SKM-1 (cell line): ENCODE measurements at regions not wholly inside any gene's neighbourhood (a gene's known extent, or its start where the extent isn't known, plus 50 kb on each side); places are given as distances from the start of the nearest gene placed in this dataset.
"Not testable (repeated sequence)": the region's sequence is repeated elsewhere in the genome, so short reads cannot be mapped to it uniquely, and the experiment has no call there.

Experiments
- DNase-seq: peaks from one replicate; lab custom pipeline; 2025; ENCODE audit not compliant: unreplicated experiment; lab: John Stamatoyannopoulos, UW

DNA sequence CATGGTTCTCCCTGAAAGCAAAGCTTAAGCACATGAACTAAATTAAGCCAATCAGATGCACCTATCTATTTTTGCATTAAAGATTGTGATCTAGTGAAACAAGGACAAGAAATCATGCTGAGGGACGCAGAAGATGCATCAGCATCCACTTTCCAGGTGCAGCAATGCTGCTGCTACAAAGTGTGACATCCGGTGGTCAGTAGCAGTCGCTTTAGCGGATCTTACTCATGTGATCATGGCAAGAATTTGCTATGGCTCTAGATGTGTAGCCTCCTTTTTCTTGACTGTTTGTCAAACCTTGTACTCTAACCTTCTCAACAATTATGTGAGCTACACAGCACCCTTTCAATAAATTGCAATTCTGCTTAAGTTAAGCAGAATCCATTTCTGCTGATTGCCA, 126.8 kb upstream of the SMLR1 start:
- DNase-seq: no peak

DNA sequence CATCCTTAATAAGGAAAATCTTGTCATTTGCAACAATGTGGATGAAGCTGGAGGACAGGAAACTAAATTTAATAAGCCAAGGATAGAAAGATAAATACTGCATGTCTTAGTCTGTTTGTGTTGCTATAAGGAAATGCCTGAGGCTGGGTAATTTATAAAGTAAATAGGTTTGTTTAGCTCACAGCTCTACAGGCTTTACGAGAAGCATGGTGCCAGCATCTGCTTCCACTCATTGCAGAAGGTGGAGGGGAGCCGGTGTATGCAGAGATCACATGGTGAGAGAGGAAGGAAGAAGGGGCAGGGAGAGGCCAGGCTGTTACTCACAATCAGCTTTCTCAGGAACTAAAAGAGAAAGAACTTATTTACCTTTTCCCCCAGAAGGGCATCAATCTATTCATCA, 118.9 kb upstream of the SMLR1 start:
- no peak for DNase-seq

DNA sequence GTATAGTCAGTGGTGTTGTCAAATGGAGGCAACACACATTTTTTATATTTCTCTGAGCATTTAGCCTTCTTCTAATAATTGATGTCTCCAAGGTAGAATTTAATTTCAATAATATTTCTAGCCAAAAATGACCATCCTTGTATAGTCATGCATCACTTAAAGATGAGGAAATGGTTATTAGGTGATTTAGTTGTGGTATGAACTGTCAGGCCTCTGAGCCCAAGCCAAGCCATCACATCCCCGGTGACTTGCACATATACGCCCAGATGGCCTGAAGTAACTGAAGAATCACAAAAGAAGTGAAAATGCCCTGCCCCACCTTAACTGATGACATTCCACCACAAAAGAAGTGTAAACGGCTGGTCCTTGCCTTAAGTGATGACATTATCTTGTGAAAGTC, 115.6 kb upstream of the SMLR1 start:
- not testable (repeated sequence) for DNase-seq

DNA sequence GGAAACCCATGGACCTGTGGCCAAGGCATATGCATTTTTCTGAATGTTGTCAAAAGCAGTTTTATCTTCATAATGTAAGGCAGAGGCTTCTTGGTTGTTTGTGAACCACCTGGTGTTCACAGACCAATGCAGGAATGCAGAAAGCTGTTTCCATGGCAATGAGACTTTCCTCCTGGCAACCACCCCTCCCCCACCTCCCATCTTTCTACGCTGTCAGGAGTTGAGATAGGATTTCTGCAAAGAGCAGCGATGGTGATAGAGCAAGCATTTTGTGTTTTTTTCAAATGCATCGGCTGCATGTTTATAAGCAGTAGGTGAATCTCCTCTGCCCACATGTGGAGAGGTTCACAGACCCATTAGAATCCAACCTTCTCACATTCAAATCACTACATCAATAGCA, 114.1 kb upstream of the SMLR1 start:
- DNase-seq: no peak

DNA sequence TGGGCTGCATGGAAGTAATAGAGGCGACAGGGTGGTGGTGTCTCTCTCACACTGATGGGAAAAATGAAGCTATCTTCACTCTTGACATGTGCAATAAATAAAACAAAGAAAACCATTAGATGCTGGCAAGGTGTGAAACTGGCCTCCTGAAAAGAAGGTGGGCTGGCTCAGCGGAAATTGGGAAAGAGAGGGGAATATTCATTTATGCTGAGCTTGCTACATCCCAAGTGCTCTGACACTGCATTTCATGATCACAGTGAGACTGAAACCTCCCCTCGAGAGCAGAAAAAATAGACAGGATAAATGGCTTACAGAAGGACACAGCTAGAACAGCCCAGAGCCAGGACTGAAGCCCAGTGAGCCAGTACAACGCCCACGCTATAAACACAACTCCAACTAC, 112.1 kb upstream of the SMLR1 start:
- no peak for DNase-seq

DNA sequence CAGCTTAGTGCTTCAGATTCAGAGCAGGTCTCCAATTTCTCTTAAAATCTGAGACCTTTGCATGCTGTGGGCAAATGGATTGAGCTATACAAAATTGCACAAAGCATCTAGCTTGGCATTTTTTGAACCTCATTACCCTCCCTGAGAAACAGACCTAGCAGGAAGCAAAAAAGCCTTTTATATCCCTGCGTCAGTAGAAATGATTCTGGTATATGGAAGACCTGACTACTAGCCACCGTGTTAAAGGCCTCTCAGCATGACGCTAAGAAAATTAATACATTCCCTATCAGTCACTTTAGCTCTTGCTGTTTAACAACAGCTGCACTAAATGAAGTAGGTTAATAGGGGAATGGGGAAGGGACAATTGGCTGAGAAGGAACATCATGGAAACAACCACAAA, 110.7 kb upstream of the SMLR1 start:
- no peak for DNase-seq

DNA sequence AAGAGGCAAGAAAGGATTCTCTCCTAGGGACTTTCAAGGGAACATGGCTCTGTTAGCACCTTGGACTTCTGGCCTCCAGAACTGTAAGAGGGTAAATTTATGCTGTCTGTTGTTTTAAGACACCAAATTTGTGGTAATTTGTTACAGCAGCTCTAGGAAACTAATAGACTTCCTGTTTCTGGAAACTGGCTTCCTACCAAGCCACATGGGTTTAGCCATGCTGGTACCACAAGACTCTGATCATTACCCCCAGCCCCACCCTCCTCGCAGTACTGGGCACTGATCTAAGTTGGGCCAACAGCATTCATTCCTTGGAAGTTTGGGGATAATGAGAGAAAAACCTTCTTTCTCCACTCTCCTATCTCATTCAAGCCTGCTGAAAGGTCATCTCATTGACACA, 109.5 kb upstream of the SMLR1 start:
- no peak for DNase-seq

DNA sequence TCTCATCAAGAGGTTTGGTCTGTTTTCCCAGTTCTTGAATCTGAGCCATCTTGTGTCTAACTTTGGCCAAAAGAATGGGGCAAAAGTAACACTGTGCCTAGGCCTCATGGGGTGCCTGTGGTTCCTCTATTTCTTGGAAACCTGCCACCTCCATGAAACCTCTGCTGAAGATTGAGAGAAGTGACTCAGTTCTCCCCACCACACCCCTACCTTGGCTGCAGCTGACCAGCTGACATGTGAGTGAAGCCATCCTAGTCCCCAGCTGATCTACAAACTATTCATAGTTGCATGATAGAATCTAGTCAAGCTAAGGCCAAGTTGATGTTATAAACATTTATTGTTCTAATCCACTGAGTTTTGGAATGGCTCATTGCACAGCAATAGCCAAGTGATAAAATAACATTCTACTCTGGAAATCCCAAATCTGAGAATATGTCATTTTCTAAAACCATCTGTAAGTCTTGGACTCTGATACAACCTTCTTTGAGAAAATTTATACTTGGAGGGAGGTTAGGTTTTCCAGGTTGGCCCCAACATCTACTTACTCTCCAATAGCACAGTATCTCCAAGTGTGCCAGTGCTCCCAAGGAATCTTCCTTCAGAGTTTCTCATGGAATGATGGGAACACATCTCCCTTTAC, 107.0 kb upstream of the SMLR1 start:
- no peak for DNase-seq

DNA sequence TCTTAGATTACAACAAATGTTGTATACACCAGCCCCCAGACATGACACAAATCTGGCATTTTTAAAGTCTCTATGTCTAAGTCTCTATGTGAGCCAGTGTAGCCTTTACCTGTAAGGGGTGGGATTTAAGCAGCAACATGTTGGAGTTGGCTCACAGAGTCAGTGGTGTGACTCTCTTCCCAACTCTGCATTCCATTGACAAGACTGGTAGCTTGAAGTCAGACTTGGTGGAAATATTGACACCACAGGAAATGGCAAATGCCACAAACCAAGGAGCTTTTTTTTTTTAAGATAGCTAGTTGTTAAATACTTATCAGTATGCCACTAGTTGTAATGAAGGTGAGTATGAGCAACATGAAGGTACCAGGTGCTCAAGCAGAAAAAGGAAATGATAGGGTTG, 103.1 kb upstream of the SMLR1 start:
- no peak for DNase-seq

DNA sequence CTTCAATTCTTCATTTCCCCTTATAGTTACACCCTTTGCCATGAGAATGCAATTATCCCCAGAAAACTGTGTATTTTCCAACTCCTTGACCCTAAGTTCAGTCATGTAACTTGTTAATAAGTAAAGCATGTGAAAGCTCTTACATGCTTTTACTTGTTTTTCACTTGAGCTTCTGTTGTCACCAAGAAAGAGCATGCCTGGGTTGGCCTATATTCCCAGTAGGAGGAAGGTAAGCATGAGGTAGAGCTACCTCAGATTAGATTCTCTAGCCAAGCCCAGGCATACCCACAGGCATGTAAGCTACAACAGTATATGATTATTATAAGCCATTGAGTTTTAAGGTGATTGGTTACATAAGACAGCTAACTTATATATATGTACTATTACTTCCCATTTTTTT, 101.7 kb upstream of the SMLR1 start:
- DNase-seq: no peak

DNA sequence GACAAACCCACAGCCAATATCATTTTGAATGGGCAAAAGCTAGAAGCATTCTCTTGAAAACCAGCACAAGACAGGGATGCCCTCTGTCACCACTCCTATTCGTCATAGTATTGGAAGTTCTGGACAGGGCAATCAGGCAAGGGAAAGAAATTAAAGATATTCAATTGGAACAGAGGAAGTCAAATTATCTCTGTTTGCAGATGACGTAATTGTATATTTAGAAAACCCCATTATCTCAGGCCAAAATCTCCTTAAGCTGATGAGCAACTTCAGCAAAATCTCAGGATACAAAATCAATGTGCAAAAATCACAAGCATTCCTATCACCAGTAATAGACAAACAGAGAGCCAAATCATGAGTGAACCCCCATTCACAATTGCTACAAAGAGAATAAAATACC, 99.1 kb upstream of the SMLR1 start:
- DNase-seq: not testable (repeated sequence)

DNA sequence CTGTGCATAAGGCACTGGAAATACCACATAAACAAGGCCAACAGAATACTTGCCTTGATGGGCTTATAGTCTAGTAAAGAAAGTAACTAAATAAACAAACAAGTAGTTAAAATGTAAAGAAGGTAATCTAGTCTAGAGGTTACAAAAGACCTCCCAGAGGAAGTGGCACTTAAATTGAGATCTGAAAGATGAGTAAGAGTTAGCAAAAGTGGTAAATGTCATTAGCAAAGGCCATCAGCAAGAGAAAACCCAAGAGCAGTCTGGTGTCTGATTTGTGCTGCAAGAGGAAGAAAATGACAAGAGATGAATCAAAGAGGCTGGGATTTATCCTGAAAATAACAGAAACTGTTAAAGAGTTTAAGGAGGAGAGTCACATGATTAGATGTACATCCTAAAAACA, 96.6 kb upstream of the SMLR1 start:
- no peak for DNase-seq

DNA sequence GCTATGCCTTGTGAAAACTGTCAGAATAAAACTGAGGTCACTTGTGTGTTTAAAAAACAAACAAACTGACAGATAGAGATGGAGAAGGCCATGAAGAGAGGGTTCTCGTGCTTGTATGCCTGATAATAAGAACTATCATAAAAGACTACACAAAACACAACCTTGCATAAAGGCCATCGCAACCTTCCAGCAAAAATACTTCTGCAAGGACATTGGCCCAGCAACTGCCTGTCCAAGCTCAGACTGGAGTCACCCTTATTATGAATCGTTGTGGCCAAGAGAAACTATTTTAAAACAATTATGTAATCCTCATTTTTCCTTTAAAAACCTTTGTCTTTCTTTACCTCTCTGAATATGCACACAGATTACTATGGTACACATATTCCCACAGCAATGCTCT, 93.0 kb upstream of the SMLR1 start:
- no peak for DNase-seq

DNA sequence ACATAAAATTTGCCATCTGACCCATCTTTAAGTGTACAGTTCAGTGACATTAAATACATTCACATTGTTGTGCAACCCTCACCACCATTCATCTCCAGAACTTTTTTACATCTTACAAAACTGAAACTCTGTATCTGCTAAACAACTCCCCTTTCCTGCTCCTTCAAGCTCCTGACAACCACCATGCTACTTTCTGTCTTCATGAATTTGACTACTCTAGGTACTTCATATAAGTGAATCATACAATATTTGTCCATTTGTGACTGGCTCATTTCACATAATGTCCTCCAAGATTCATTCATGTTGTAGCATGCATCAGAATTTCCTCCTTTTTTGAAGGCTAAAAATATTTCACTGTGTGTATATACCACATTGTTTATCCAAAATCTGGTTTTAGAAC, 86.9 kb upstream of the SMLR1 start:
- DNase-seq: no peak

DNA sequence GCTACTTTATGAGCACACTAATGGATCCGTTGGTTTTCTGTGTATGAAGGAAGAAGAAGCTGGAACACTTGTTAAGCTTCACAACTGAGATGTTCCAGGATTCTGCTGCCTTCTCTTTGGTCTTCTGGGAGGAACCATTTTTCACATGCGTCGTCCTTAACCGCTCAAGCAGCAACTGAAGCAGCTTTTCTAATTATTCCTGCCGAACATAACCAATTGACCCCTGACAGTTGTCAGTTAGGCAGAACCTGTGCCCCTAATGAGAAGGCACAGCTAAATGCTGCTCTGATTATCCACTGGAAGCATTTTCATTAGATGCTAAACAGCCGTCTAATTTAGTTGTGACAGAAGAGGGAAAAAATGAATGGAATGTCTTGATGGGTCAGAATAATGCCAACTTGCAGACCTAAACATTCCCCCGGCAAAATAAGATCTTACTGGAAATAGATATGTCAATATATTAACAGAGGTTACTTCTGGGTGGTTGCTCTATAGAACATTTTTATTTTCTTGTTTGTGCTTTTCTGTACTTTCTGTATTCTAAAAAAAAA, 85.0 kb upstream of the SMLR1 start:
- no peak for DNase-seq

DNA sequence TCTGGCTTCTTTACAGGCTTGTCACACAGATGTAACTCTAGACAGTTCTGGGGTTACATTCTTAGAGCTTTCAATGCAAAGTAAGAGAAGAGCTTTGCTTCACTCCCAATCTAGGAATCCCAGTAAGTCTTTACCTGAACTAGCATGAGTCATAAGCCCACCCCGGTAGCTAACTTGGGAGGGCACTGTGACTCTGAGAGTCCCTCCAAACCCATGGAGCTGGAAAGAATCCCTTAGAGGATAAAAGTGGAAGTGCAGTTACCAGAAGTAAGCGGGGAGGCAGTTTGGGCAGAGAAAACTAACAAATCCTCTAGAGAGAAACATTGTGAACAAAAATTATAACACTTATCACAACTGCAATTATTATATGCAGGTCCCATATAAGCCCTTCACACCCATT, 84.0 kb upstream of the SMLR1 start:
- no peak for DNase-seq

DNA sequence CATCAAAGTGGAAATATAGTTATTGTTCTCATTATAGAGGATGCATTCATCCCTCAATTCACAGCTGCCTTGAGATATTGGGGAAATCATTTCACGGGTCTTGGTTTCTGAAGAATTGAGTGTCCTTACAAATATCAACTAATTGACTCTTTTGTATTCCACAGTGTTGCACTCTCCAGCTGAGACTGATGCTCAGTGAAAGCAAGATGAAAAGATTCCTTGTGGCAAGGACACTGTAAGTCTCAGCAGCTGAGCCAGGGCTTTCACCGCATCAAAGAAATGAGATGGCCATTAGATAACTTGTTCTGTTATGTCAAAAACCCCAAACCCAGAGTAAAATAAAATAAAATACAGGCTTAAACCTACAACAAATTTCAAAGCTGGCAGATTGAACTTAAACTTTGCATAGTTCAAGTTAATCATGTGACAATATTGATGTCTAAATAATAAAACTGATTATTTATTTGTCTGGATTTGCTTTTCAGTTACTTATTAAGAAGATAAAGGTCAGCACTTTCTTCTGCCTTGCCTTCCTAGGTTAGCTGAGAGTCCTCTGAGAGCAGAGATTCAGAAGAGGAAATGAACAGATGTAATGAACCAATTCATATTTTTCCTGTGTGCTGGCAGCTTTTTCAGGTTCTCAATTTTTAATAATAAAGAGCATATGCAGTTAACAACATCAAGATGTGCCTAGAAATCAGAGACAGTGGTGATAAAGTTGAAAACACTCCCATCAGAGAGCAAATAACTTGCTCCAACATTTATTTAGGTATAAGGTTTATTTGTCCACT, 82.4 kb upstream of the SMLR1 start:
- no peak for DNase-seq

DNA sequence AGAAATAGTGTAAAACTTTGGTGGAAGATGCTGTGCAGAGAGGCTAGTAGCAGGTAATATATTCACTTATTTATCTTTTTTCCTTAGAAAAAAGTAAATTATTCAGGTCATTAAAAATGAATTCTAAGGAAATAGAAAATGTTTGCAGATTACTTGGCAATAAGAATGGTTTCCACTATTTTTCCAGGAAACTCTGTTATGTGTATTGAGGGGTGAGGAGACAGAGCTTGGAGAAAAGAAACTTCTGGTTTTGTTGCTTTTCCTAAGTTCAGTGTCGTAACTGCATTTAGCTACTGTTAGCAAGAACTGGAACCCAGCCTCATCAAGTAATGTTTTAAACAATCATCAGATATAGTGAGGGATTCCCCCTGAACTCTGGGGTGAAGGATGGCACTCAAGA, 79.2 kb upstream of the SMLR1 start:
- no peak for DNase-seq

DNA sequence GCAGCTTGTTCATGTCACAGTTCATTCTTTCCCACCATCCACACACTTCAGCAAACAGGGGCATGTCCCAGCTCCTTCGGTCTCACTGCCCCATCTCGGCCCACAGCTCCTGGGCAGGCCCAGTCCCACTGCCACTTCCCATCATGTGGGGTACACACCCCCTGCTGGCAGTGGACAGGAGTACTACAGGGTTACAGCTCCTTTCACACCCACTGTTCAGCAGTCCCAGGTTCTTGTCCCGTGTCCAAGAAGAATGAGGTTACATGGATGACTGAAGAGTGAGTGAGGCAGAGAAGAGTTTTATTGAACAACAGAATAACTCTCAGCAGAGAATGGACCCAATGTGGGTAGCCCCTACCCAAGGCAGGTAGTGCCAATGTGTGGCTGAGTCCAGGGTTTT, 77.8 kb upstream of the SMLR1 start:
- no peak for DNase-seq

DNA sequence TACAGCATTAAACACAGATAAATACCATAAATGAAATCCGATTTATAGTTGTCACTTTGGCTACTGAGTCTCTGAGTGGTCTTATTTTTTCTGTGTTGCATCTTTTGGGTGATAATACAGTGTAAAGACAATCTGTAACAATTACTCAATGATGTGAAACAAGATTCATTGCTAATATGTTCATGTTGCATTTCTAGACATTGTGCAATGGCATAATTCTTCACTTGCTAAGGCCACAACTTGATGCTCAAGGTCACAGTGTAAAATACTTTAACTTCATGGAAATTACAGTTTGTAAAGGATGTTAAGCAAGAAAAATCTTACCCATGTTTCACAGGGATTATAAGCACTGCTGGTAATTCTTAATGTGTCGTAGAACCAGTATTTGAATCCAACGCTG, 74.9 kb upstream of the SMLR1 start:
- DNase-seq: no peak

DNA sequence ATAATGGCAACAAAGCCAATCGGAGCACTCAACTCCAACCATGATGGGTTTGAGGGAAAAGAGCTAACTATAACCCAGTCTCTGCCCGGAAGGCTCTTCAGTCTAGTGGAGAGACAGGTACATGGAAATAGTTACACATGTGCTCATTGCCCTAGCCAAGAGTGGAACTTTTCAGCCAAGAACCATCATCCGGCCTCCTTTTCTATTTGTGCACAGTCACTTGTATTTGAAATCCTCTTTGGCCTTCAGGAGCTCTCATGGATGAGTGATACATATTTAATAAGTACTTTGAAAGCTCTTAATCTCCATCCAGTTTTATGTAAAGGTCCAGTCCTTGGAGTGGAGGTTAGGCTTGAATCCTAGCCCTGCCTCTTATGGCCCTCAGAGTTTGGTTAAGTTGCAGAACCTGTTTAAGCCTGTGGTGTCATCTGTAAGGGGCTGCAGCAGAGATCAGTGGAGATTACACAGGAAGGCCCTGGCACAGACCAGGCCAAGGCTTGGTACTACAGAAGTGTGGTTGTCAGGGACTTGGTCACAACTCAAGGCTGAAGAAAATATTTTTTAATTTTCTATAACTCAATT, 72.3 kb upstream of the SMLR1 start:
- no peak for DNase-seq

DNA sequence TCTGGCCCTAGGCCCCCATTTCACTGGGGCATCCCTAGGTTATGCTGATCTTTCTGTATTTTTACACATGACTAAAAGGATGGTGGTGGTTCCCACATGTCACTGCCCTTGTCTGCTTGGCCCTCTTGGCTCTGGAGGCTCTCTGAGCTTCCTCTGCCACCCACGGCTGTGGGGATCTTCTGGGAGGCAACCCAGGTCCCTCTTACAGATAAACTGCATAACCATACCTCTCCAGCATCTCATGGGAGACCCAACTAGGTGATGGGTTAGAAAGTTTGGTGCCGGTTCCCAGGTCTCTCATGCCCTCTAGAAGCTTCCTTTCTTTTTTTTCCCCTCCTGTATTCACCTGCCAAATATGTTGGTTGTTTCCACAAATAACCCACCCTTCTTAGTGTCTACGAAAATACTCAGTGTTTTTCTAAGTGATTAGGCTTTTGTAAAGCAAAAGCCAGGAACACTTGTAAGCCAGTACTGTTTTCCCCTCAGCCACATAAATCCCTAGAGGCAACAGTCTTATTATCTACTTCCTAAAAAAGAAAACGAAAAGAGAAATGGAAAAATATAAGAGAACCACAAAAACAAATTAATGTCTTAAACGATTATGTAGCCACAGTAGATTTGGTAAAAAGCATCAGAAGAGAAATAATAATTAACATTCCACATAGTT, 71.7 kb upstream of the SMLR1 start:
- no peak for DNase-seq
